ENCODE measurements at regions not wholly inside any gene's neighbourhood (a gene's known extent, or its start where the extent isn't known, plus 50 kb on each side); places are given as distances from the start of the nearest gene placed in this dataset.

GRCh38 chr6:67394254-67394653 is 1240.8 kb upstream of the ADGRB3 start:
- CTCF ChIA-PET = no interaction called here
- Histone ChIP-seq H3K36me3 (ENCODE audit: control insufficient read depth in 4 of 4, insufficient read depth in 4 of 4, low read length in 3 of 4) (no peaks in the 10 kb centered on the region), H3K4me1 (ENCODE audit: control extremely low read depth in 1 of 4, control insufficient read depth in 4 of 4, insufficient read depth in 4 of 4, low read length in 3 of 4) (no peaks in the 10 kb centered on the region), H3K27me3 (replicated peaks in 2 of 5; ENCODE audit: control insufficient read depth in 4 of 5, insufficient read depth in 5 of 5, low read length in 4 of 5) (no peaks in the 10 kb centered on the region), H3K4me3 (ENCODE audit: control insufficient read depth in 1 of 7, extremely low read depth in 1 of 7, insufficient read depth in 4 of 7, low read depth in 2 of 7, low read length in 6 of 7) (no peak overlapping the region), H3K9me3 (ENCODE audit: control extremely low read depth in 1 of 5, control insufficient read depth in 4 of 5, insufficient read depth in 2 of 5, low read depth in 1 of 5, low read length in 4 of 5) (peaks cover 0 to 4% (median 0%) of the 10 kb centered on the region in 5 experiments), H3K27ac (ENCODE audit: insufficient read depth in 1 of 2, low read depth in 1 of 2, low read length in 2 of 2, poor library complexity in 1 of 2, severe bottlenecking in 2 of 2) (no peak overlapping the region)
- DNase-seq = no peak
- WGBS (ENCODE audit: insufficient coverage) = 86% methylated on average over 2 of the region's 2 CpGs
- POLR2A ChIA-PET = no interaction called here

GRCh38 chr6:67393356-67393755 is 1241.7 kb upstream of the ADGRB3 start:
- H3K4me1 ChIP-seq (ENCODE audit: control extremely low read depth in 1 of 4, control insufficient read depth in 4 of 4, insufficient read depth in 4 of 4, low read length in 3 of 4) = no peaks in the 10 kb centered on the region
- no peak overlapping the region for H3K4me3 ChIP-seq (ENCODE audit: control insufficient read depth in 1 of 7, extremely low read depth in 1 of 7, insufficient read depth in 4 of 7, low read depth in 2 of 7, low read length in 6 of 7)
- ChIA-PET POLR2A (no interaction called here), CTCF (no interaction called here)
- H3K36me3 ChIP-seq (ENCODE audit: control insufficient read depth in 4 of 4, insufficient read depth in 4 of 4, low read length in 3 of 4) = no peaks in the 10 kb centered on the region
- no CpG with 5 or more reads among the region's 1 CpG for WGBS (ENCODE audit: insufficient coverage)
- peaks cover 0 to 4% (median 0%) of the 10 kb centered on the region in 5 experiments for H3K9me3 ChIP-seq (ENCODE audit: control extremely low read depth in 1 of 5, control insufficient read depth in 4 of 5, insufficient read depth in 2 of 5, low read depth in 1 of 5, low read length in 4 of 5)
- H3K27me3 ChIP-seq (replicated peaks in 2 of 5; ENCODE audit: control insufficient read depth in 4 of 5, insufficient read depth in 5 of 5, low read length in 4 of 5) = no peaks in the 10 kb centered on the region
- H3K27ac ChIP-seq (ENCODE audit: insufficient read depth in 1 of 2, low read depth in 1 of 2, low read length in 2 of 2, poor library complexity in 1 of 2, severe bottlenecking in 2 of 2) = no peak overlapping the region
- DNase-seq = no peak

GRCh38 chr6:67391955-67392354 is 1243.1 kb upstream of the ADGRB3 start:
- ChIA-PET POLR2A (no interaction called here), CTCF (no interaction called here)
- Histone ChIP-seq H3K4me3 (ENCODE audit: control insufficient read depth in 1 of 7, extremely low read depth in 1 of 7, insufficient read depth in 4 of 7, low read depth in 2 of 7, low read length in 6 of 7) (no peak overlapping the region), H3K4me1 (ENCODE audit: control extremely low read depth in 1 of 4, control insufficient read depth in 4 of 4, insufficient read depth in 4 of 4, low read length in 3 of 4) (no peaks in the 10 kb centered on the region), H3K27ac (ENCODE audit: insufficient read depth in 1 of 2, low read depth in 1 of 2, low read length in 2 of 2, poor library complexity in 1 of 2, severe bottlenecking in 2 of 2) (no peak overlapping the region), H3K9me3 (ENCODE audit: control extremely low read depth in 1 of 5, control insufficient read depth in 4 of 5, insufficient read depth in 2 of 5, low read depth in 1 of 5, low read length in 4 of 5) (peaks cover 0 to 4% (median 0%) of the 10 kb centered on the region in 5 experiments), H3K36me3 (ENCODE audit: control insufficient read depth in 4 of 4, insufficient read depth in 4 of 4, low read length in 3 of 4) (no peaks in the 10 kb centered on the region), H3K27me3 (replicated peaks in 2 of 5; ENCODE audit: control insufficient read depth in 4 of 5, insufficient read depth in 5 of 5, low read length in 4 of 5) (no peaks in the 10 kb centered on the region)
- 100% methylated on average over 1 of the region's 2 CpGs for WGBS (ENCODE audit: insufficient coverage)
- no peak for DNase-seq

- Histone ChIP-seq H3K4me3 (ENCODE audit: control insufficient read depth in 1 of 7, extremely low read depth in 1 of 7, insufficient read depth in 4 of 7, low read depth in 2 of 7, low read length in 6 of 7) (no peak overlapping the region), H3K9me3 (ENCODE audit: control extremely low read depth in 1 of 5, control insufficient read depth in 4 of 5, insufficient read depth in 2 of 5, low read depth in 1 of 5, low read length in 4 of 5) (no peaks in the 10 kb centered on the region), H3K27ac (ENCODE audit: insufficient read depth in 1 of 2, low read depth in 1 of 2, low read length in 2 of 2, poor library complexity in 1 of 2, severe bottlenecking in 2 of 2) (no peak overlapping the region), H3K36me3 (ENCODE audit: control insufficient read depth in 4 of 4, insufficient read depth in 4 of 4, low read length in 3 of 4) (no peaks in the 10 kb centered on the region), H3K27me3 (replicated peaks in 2 of 5; ENCODE audit: control insufficient read depth in 4 of 5, insufficient read depth in 5 of 5, low read length in 4 of 5) (no peaks in the 10 kb centered on the region), H3K4me1 (ENCODE audit: control extremely low read depth in 1 of 4, control insufficient read depth in 4 of 4, insufficient read depth in 4 of 4, low read length in 3 of 4) (no peaks in the 10 kb centered on the region)
- ChIA-PET CTCF (no interaction called here), POLR2A (no interaction called here)
- no peak for DNase-seq
- no CpG with 5 or more reads among the region's 1 CpG for WGBS (ENCODE audit: insufficient coverage)
These were observed 1265.4 kb upstream of the ADGRB3 start for GRCh38 chr6:67369679-67370078.

GRCh38 chr6:67362976-67363375 is 1272.1 kb upstream of the ADGRB3 start:
- POLR2A ChIA-PET = no interaction called here

GRCh38 chr6:67361264-67361663 is 1273.8 kb upstream of the ADGRB3 start:
- Histone ChIP-seq H3K4me1 (ENCODE audit: control extremely low read depth in 1 of 4, control insufficient read depth in 4 of 4, insufficient read depth in 4 of 4, low read length in 3 of 4) (no peaks in the 10 kb centered on the region), H3K27ac (ENCODE audit: insufficient read depth in 1 of 2, low read depth in 1 of 2, low read length in 2 of 2, poor library complexity in 1 of 2, severe bottlenecking in 2 of 2) (no peak overlapping the region), H3K4me3 (ENCODE audit: control insufficient read depth in 1 of 7, extremely low read depth in 1 of 7, insufficient read depth in 4 of 7, low read depth in 2 of 7, low read length in 6 of 7) (no peak overlapping the region), H3K9me3 (ENCODE audit: control extremely low read depth in 1 of 5, control insufficient read depth in 4 of 5, insufficient read depth in 2 of 5, low read depth in 1 of 5, low read length in 4 of 5) (no peaks in the 10 kb centered on the region), H3K27me3 (replicated peaks in 2 of 5; ENCODE audit: control insufficient read depth in 4 of 5, insufficient read depth in 5 of 5, low read length in 4 of 5) (no peaks in the 10 kb centered on the region), H3K36me3 (ENCODE audit: control insufficient read depth in 4 of 4, insufficient read depth in 4 of 4, low read length in 3 of 4) (no peaks in the 10 kb centered on the region)
- no peak for DNase-seq
- WGBS (ENCODE audit: insufficient coverage) = no CpG with 5 or more reads among the region's 2 CpGs
- CTCF ChIA-PET = no interaction called here
- POLR2A ChIA-PET = no interaction called here

More at GRCh38 chr6:67362976-67363375, 1272.1 kb upstream of the ADGRB3 start:
- no peak overlapping the region for H3K27ac ChIP-seq (ENCODE audit: insufficient read depth in 1 of 2, low read depth in 1 of 2, low read length in 2 of 2, poor library complexity in 1 of 2, severe bottlenecking in 2 of 2)
- no peaks in the 10 kb centered on the region for H3K27me3 ChIP-seq (replicated peaks in 2 of 5; ENCODE audit: control insufficient read depth in 4 of 5, insufficient read depth in 5 of 5, low read length in 4 of 5)
- H3K4me1 ChIP-seq (ENCODE audit: control extremely low read depth in 1 of 4, control insufficient read depth in 4 of 4, insufficient read depth in 4 of 4, low read length in 3 of 4) = no peaks in the 10 kb centered on the region
- 96% methylated on average over 3 of the region's 5 CpGs for WGBS (ENCODE audit: insufficient coverage)
- H3K9me3 ChIP-seq (ENCODE audit: control extremely low read depth in 1 of 5, control insufficient read depth in 4 of 5, insufficient read depth in 2 of 5, low read depth in 1 of 5, low read length in 4 of 5) = no peaks in the 10 kb centered on the region
- H3K4me3 ChIP-seq (ENCODE audit: control insufficient read depth in 1 of 7, extremely low read depth in 1 of 7, insufficient read depth in 4 of 7, low read depth in 2 of 7, low read length in 6 of 7) = no peak overlapping the region
- DNase-seq = no peak
- CTCF ChIA-PET = no interaction called here
- no peaks in the 10 kb centered on the region for H3K36me3 ChIP-seq (ENCODE audit: control insufficient read depth in 4 of 4, insufficient read depth in 4 of 4, low read length in 3 of 4)

- 100% methylated on average over 1 of the region's 3 CpGs for WGBS (ENCODE audit: insufficient coverage)
- CTCF ChIA-PET = no interaction called here
These were observed 1276.8 kb upstream of the ADGRB3 start for GRCh38 chr6:67358241-67358640.

More at GRCh38 chr6:67358241-67358640, 1276.8 kb upstream of the ADGRB3 start:
- no peaks in the 10 kb centered on the region for H3K36me3 ChIP-seq (ENCODE audit: control insufficient read depth in 4 of 4, insufficient read depth in 4 of 4, low read length in 3 of 4)
- no peak for DNase-seq
- no peaks in the 10 kb centered on the region for H3K27me3 ChIP-seq (replicated peaks in 2 of 5; ENCODE audit: control insufficient read depth in 4 of 5, insufficient read depth in 5 of 5, low read length in 4 of 5)
- POLR2A ChIA-PET = no interaction called here
- H3K4me1 ChIP-seq (ENCODE audit: control extremely low read depth in 1 of 4, control insufficient read depth in 4 of 4, insufficient read depth in 4 of 4, low read length in 3 of 4) = no peaks in the 10 kb centered on the region
- no peak overlapping the region for H3K4me3 ChIP-seq (ENCODE audit: control insufficient read depth in 1 of 7, extremely low read depth in 1 of 7, insufficient read depth in 4 of 7, low read depth in 2 of 7, low read length in 6 of 7)
- H3K9me3 ChIP-seq (ENCODE audit: control extremely low read depth in 1 of 5, control insufficient read depth in 4 of 5, insufficient read depth in 2 of 5, low read depth in 1 of 5, low read length in 4 of 5) = no peaks in the 10 kb centered on the region
- H3K27ac ChIP-seq (ENCODE audit: insufficient read depth in 1 of 2, low read depth in 1 of 2, low read length in 2 of 2, poor library complexity in 1 of 2, severe bottlenecking in 2 of 2) = no peak overlapping the region

Data from common myeloid progenitor, CD34-positive (primary cell).